D721Med (cell line): ENCODE measurements at regions not wholly inside any gene's neighbourhood (a gene's known extent, or its start where the extent isn't known, plus 50 kb on each side); places are given as distances from the start of the nearest gene placed in this dataset.

ENCODE experiments used
- DNase-seq: peaks from one replicate; pipeline ENCODE4 v3.0.0; 2011; ENCODE audit warnings: low spot score; ENCODE audit not compliant: insufficient read length
- FAIRE-seq: peaks from 2 replicates; lab custom pipeline; 2011; peaks lifted over from hg19 to GRCh38; lab: Jason Lieb, UNC
- TF ChIP-seq, protein P1 (sequence below): IDR thresholded peaks from 2 replicates; pipeline ENCODE4 v1.5.1; 2012; ENCODE audit warnings: mild to moderate bottlenecking, control low read depth; ENCODE audit not compliant: insufficient read depth; ENCODE audit errors: missing control alignments

DNA sequence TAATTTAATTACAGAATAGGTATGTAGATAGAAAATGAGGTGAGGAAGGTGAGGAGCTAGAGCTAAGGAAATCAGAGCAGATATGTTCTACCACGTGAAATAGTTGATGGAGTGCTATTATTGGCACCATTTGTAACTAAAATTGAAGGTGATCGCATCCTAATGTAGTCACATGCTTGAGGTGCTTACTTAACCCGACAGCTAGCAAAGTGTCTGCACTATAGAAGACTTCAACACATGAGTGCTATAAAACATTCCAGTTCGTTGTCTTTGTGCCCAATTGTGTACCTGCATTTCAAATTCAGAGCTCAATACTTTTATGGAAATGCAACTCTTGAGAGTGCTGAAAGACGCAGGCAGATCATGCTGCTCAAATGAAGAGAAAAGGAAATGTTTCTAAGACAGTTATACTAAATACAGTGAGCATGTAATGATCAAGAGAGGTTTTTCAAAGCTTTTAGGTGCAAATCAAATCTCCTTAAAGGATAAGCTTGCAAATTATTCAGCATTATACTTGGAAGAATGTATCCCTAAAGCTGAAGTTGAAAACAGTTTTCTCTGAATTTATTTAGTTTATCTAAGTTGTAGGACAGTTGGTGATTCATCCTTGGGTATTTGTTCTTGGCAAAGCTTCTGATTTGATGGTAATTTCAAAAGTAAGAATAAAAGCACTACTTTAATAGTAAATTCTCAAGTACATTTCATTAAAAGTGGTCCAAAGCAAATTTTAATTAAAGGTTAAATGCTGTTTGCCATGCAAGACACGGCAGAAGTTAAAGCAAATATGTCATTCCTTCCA is 223.9 kb upstream of the EPHA5 start:
- TF ChIP-seq, protein P1, sequence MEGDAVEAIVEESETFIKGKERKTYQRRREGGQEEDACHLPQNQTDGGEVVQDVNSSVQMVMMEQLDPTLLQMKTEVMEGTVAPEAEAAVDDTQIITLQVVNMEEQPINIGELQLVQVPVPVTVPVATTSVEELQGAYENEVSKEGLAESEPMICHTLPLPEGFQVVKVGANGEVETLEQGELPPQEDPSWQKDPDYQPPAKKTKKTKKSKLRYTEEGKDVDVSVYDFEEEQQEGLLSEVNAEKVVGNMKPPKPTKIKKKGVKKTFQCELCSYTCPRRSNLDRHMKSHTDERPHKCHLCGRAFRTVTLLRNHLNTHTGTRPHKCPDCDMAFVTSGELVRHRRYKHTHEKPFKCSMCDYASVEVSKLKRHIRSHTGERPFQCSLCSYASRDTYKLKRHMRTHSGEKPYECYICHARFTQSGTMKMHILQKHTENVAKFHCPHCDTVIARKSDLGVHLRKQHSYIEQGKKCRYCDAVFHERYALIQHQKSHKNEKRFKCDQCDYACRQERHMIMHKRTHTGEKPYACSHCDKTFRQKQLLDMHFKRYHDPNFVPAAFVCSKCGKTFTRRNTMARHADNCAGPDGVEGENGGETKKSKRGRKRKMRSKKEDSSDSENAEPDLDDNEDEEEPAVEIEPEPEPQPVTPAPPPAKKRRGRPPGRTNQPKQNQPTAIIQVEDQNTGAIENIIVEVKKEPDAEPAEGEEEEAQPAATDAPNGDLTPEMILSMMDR = no peak
- FAIRE-seq = no peak
- DNase-seq = no peak

GRCh38 chr4:65893271-65893670 is 223.0 kb upstream of the EPHA5 start:
- no peak for FAIRE-seq

DNA sequence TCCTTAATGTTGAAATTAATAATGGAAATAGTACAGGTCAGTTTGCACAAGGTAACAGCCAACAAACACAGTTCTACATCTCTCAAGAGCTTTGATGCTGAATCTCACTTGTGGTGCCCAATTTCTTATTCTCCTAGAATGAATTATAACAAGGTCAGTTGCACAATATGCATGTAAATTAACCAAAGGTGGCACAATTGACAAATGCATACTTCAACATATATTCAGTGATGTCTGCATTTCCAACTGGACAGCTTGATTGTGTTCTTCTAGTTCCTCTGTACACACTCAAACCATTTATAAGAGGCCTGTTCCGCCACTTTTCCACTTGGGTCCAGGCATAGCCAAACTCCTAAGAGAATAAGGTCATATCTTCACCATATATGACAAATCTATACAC is 210.3 kb upstream of the EPHA5 start:
- TF ChIP-seq, protein P1 = no peak
- FAIRE-seq (no peak), DNase-seq (no peak)

More at GRCh38 chr4:65893271-65893670, 223.0 kb upstream of the EPHA5 start:
- no peak for DNase-seq
- TF ChIP-seq, protein P1 = no peak

DNA sequence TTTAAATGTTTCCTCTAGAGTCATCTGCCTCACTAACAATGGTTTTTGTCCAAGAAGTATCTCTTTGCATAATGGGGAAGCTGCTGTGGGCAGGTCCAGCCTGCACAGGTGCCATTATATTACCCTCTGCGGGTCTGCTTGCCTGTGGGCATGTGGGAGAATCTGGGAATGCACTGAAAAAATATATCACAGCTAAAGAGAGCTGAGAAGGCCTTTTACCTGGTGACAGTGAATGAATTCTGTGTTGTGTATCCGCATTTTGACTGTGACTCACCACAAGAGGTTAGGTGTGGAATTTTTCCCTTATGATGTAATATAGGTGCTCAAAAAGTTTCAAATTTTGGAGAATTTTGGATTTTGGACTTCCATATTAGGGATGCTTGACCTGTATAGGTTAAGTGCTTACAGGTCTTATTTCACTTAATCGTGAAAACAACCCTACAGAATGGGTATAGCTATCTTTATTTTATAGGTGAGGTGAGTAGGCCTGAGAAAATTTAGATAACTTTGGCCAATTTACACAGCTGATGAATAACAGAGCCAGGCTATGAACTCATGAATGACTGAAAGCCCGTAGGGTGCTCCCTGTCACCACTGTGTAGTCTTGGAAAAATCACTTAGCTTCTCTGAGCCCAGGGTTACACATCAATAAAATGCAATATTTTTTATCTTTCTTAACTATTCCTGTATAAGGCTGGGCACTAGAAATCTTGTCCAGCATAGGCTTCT is 198.0 kb upstream of the EPHA5 start:
- TF ChIP-seq, protein P1 = no peak
- DNase-seq (no peak), FAIRE-seq (no peak)

DNA sequence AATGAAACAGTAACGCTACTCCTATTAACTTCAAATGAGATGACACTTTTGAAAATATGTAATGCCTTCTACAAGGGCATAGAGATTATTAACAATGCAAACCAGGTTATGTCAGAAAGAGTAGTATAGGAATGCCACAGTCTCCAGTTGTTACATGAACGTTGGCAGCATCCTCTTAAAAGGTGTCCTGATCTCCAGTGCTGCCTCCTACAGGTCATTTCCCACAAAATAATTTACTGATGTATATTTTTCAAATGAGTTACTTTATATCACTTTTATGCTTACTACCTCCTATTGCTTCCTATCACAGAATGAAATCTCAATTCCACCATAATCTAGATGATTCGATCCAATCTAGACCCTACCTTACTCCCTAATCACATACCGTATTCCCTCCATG is 195.2 kb upstream of the EPHA5 start:
- TF ChIP-seq, protein P1 = no peak
- DNase-seq (no peak), FAIRE-seq (peak; percentile 61)

- DNase-seq (no peak), FAIRE-seq (no peak)
- TF ChIP-seq, protein P1 = no peak
Measured at GRCh38 chr4:65861993-65862392, 191.7 kb upstream of the EPHA5 start.
